DND-41 (cell line): ENCODE measurements at regions not wholly inside any gene's neighbourhood (a gene's known extent, or its start where the extent isn't known, plus 50 kb on each side); places are given as distances from the start of the nearest gene placed in this dataset.

Source experiments
- ATAC-seq: fragments of 200-7000 bp; cut with Tn5 transposase; 3 replicates; pipeline ENCODE4 v1.9.1; 2021; ENCODE audit warnings: low read depth; ENCODE audit not compliant: insufficient read depth
- DNase-seq: peaks from one replicate; pipeline ENCODE4 v3.0.0-alpha.2; 2020
- H2AFZ ChIP-seq: 2 replicates; pipeline ENCODE4 v1.6.0; 2012; ENCODE audit warnings: low read depth, low read length
- H3K27ac ChIP-seq: 2 replicates; pipeline ENCODE4 v1.5.1; 2012; ENCODE audit warnings: low read length, inconsistent platforms
- H3K27me3 ChIP-seq: fragments of 200-600 bp; sonication (generic); 2 replicates; pipeline ENCODE4 v1.6.0; 2012; ENCODE audit warnings: low read length, mild to moderate bottlenecking, inconsistent platforms; ENCODE audit not compliant: insufficient read depth, poor library complexity
- H3K36me3 ChIP-seq: 2 replicates; pipeline ENCODE4 v1.5.1; 2012; ENCODE audit warnings: low read length, inconsistent platforms; ENCODE audit not compliant: insufficient read depth
- H3K4me1 ChIP-seq: 2 replicates; pipeline ENCODE4 v1.5.1; 2012; ENCODE audit warnings: mild to moderate bottlenecking, low read length; ENCODE audit not compliant: insufficient read depth
- H3K4me2 ChIP-seq: 2 replicates; pipeline ENCODE4 v1.6.0; 2012; ENCODE audit warnings: mild to moderate bottlenecking, moderate library complexity, low read length, inconsistent platforms; ENCODE audit not compliant: insufficient read depth
- H3K4me3 ChIP-seq, 2 experiments: fragments of 200-600 bp in 1 of 2; shearing (Covaris generic) in 1 of 2; 2 replicates each; pipeline ENCODE4 v1.5.1; 2012 to 2016; ENCODE audit warnings: inconsistent platforms in 2 of 2, low read length in 2 of 2, mild to moderate bottlenecking in 2 of 2, low read depth in 1 of 2, moderate library complexity in 1 of 2
- H3K79me2 ChIP-seq: 2 replicates; pipeline ENCODE4 v1.6.0; 2012; ENCODE audit warnings: low read length, inconsistent platforms; ENCODE audit not compliant: insufficient read depth
- H3K9ac ChIP-seq: 2 replicates; pipeline ENCODE4 v1.6.0; 2012; ENCODE audit warnings: low read depth, mild to moderate bottlenecking, inconsistent platforms, low read length, moderate library complexity
- H3K9me3 ChIP-seq: 2 replicates; pipeline ENCODE4 v1.5.1; 2012; ENCODE audit warnings: low read length, moderate library complexity, mild to moderate bottlenecking, inconsistent platforms; ENCODE audit not compliant: insufficient read depth, severe bottlenecking
- H4K20me1 ChIP-seq: 2 replicates; pipeline ENCODE4 v1.6.0; 2012; ENCODE audit warnings: low read length; ENCODE audit not compliant: insufficient read depth
- CTCF ChIP-seq: IDR thresholded peaks from 2 replicates; pipeline ENCODE4 v1.5.1; 2012; ENCODE audit warnings: borderline replicate concordance, low read length, moderate library complexity, mild to moderate bottlenecking; ENCODE audit not compliant: poor library complexity, severe bottlenecking; ENCODE audit errors: extremely low read depth
- EZH2 ChIP-seq: IDR thresholded peaks from 3 replicates; pipeline ENCODE4 v1.6.1; 2012; ENCODE audit warnings: borderline replicate concordance, low read depth, mild to moderate bottlenecking, moderate library complexity, low read length, inconsistent platforms; ENCODE audit not compliant: severe bottlenecking

- Histone ChIP-seq H3K4me1 (no peaks in the 10 kb centered on the region), H3K4me2 (no peak overlapping the region), H3K27ac (no peak overlapping the region), H3K9ac (no peak overlapping the region), H4K20me1 (no peaks in the 10 kb centered on the region), H3K4me3 (no peak overlapping the region), H3K79me2 (no peaks in the 10 kb centered on the region), H3K27me3 (no peaks in the 10 kb centered on the region), H3K9me3 (no peaks in the 10 kb centered on the region), H3K36me3 (no peaks in the 10 kb centered on the region), H2AFZ (no peak overlapping the region)
- ATAC-seq (no peak), DNase-seq (no peak)
- no peak for TF ChIP-seq EZH2
- no peak for TF ChIP-seq CTCF
These were observed 109.3 kb upstream of the TCERG1L start for GRCh38 chr10:131420867-131421266.

- no peak overlapping the region for H2AFZ ChIP-seq
- no peak for TF ChIP-seq EZH2
- no peaks in the 10 kb centered on the region for H3K9me3 ChIP-seq
- H3K9ac ChIP-seq = no peak overlapping the region
- no peaks in the 10 kb centered on the region for H4K20me1 ChIP-seq
- H3K79me2 ChIP-seq = no peaks in the 10 kb centered on the region
- H3K4me1 ChIP-seq = no peaks in the 10 kb centered on the region
- H3K27ac ChIP-seq = no peak overlapping the region
- H3K4me2 ChIP-seq = no peak overlapping the region
- ATAC-seq (no peak), DNase-seq (no peak)
- H3K4me3 ChIP-seq = no peak overlapping the region
- H3K36me3 ChIP-seq = no peaks in the 10 kb centered on the region
- H3K27me3 ChIP-seq = no peaks in the 10 kb centered on the region
These were observed 109.9 kb upstream of the TCERG1L start for GRCh38 chr10:131421381-131421780.

- TF ChIP-seq EZH2 (no peak), CTCF (no peak)
These were observed 111.2 kb upstream of the TCERG1L start for GRCh38 chr10:131422731-131423130.

GRCh38 chr10:131424053-131424452, 112.5 kb upstream of the TCERG1L start:
- Histone ChIP-seq H3K27me3 (no peaks in the 10 kb centered on the region), H2AFZ (no peak overlapping the region), H3K4me3 (no peak overlapping the region), H3K79me2 (no peaks in the 10 kb centered on the region), H3K4me1 (no peaks in the 10 kb centered on the region), H3K9me3 (no peaks in the 10 kb centered on the region), H3K4me2 (no peak overlapping the region), H3K27ac (no peak overlapping the region), H4K20me1 (no peaks in the 10 kb centered on the region), H3K9ac (no peak overlapping the region), H3K36me3 (no peaks in the 10 kb centered on the region)
- TF ChIP-seq CTCF (no peak), EZH2 (no peak)
- no peak for DNase-seq
- no peak for ATAC-seq

More at GRCh38 chr10:131422731-131423130, 111.2 kb upstream of the TCERG1L start:
- Histone ChIP-seq H3K4me1 (no peaks in the 10 kb centered on the region), H3K9ac (no peak overlapping the region), H3K36me3 (no peaks in the 10 kb centered on the region), H3K27ac (no peak overlapping the region), H3K4me2 (no peak overlapping the region), H3K4me3 (no peak overlapping the region), H3K9me3 (no peaks in the 10 kb centered on the region), H2AFZ (no peak overlapping the region), H3K79me2 (no peaks in the 10 kb centered on the region), H3K27me3 (no peaks in the 10 kb centered on the region), H4K20me1 (no peaks in the 10 kb centered on the region)
- DNase-seq = no peak
- no peak for ATAC-seq
